ENCODE measurements at regions not wholly inside any gene's neighbourhood (a gene's known extent, or its start where the extent isn't known, plus 50 kb on each side); places are given as distances from the start of the nearest gene placed in this dataset.

- no peak for TF ChIP-seq POLR2AphosphoS5 (IDR thresholded peaks at IDR 0.05)
- TF ChIP-seq CTCF (IDR thresholded peaks at IDR 0.05): no peak
- TF ChIP-seq EP300 (IDR thresholded peaks at IDR 0.05): no peak
- TF ChIP-seq POLR2A (IDR thresholded peaks at IDR 0.05; ENCODE audit: low read depth): no peak
- H3K9me3 ChIP-seq: no peaks in the 10 kb centered on the region
- intact Hi-C loops (cut with DNase I): no loop called here
- 44% methylated on average over 1 of the region's 1 CpG for WGBS
- H3K4me1 ChIP-seq: no peaks in the 10 kb centered on the region
- no peaks in the 10 kb centered on the region for H3K27me3 ChIP-seq
- no peak for DNase-seq (ENCODE audit: extremely low spot score)
- no peaks in the 10 kb centered on the region for H3K36me3 ChIP-seq
- H3K4me3 ChIP-seq: no peak overlapping the region
- no peak overlapping the region for H3K27ac ChIP-seq (replicated peaks in 1 of 4)
Observed at GRCh38 chr4:27534488-27534887, 673.8 kb downstream of the STIM2 start.

GRCh38 chr4:27568236-27568951 lies 707.8 kb downstream of the STIM2 start:
- no peak for DNase-seq (ENCODE audit: extremely low spot score)
- intact Hi-C loops (cut with DNase I): no loop called here
- WGBS: 93% methylated on average over 11 of the region's 11 CpGs
- H3K27ac ChIP-seq (replicated peaks in 1 of 4): no peak overlapping the region
- no peaks in the 10 kb centered on the region for H3K36me3 ChIP-seq
- H3K4me3 ChIP-seq: no peak overlapping the region
- H3K27me3 ChIP-seq: no peaks in the 10 kb centered on the region
- TF ChIP-seq EP300 (IDR thresholded peaks at IDR 0.05) (no peak), POLR2A (IDR thresholded peaks at IDR 0.05; ENCODE audit: low read depth) (no peak), CTCF (IDR thresholded peaks at IDR 0.05) (no peak), POLR2AphosphoS5 (IDR thresholded peaks at IDR 0.05) (no peak)
- no peaks in the 10 kb centered on the region for H3K9me3 ChIP-seq
- no peaks in the 10 kb centered on the region for H3K4me1 ChIP-seq

GRCh38 chr4:27568952-27569319 lies 708.3 kb downstream of the STIM2 start:
- no peaks in the 10 kb centered on the region for H3K9me3 ChIP-seq
- no peaks in the 10 kb centered on the region for H3K36me3 ChIP-seq
- H3K4me3 ChIP-seq: no peak overlapping the region
- intact Hi-C loops (cut with DNase I): no loop called here
- H3K27me3 ChIP-seq: no peaks in the 10 kb centered on the region
- no peak for TF ChIP-seq POLR2A (IDR thresholded peaks at IDR 0.05; ENCODE audit: low read depth)
- no peak for TF ChIP-seq EP300 (IDR thresholded peaks at IDR 0.05)
- no peak for TF ChIP-seq POLR2AphosphoS5 (IDR thresholded peaks at IDR 0.05)
- TF ChIP-seq CTCF (IDR thresholded peaks at IDR 0.05): no peak
- no peaks in the 10 kb centered on the region for H3K4me1 ChIP-seq
- H3K27ac ChIP-seq (replicated peaks in 1 of 4): no peak overlapping the region
- no peak for DNase-seq (ENCODE audit: extremely low spot score)
- WGBS: 83% methylated on average over 2 of the region's 2 CpGs

- Histone ChIP-seq H3K36me3 (no peaks in the 10 kb centered on the region), H3K4me1 (no peaks in the 10 kb centered on the region), H3K4me3 (no peak overlapping the region), H3K9me3 (peaks cover 0 to 4% (median 0%) of the 10 kb centered on the region in 4 donors), H3K27ac (replicated peaks in 1 of 4) (no peak overlapping the region), H3K27me3 (no peaks in the 10 kb centered on the region)
- intact Hi-C loops (cut with DNase I): no loop called here
- no peak for DNase-seq (ENCODE audit: extremely low spot score)
- WGBS: 87% methylated on average over 5 of the region's 5 CpGs
- TF ChIP-seq POLR2AphosphoS5 (IDR thresholded peaks at IDR 0.05) (no peak), CTCF (IDR thresholded peaks at IDR 0.05) (no peak), EP300 (IDR thresholded peaks at IDR 0.05) (no peak), POLR2A (IDR thresholded peaks at IDR 0.05; ENCODE audit: low read depth) (no peak)
Observed at GRCh38 chr4:27574743-27575142, 714.1 kb downstream of the STIM2 start.

GRCh38 chr4:27577951-27578350 lies 717.3 kb downstream of the STIM2 start:
- Histone ChIP-seq H3K4me1 (no peaks in the 10 kb centered on the region), H3K27me3 (no peaks in the 10 kb centered on the region), H3K36me3 (no peaks in the 10 kb centered on the region), H3K9me3 (peaks cover 0 to 4% (median 0%) of the 10 kb centered on the region in 4 donors), H3K27ac (replicated peaks in 1 of 4) (no peak overlapping the region), H3K4me3 (no peak overlapping the region)
- no peak for TF ChIP-seq CTCF (IDR thresholded peaks at IDR 0.05)
- no peak for TF ChIP-seq EP300 (IDR thresholded peaks at IDR 0.05)
- no peak for TF ChIP-seq POLR2AphosphoS5 (IDR thresholded peaks at IDR 0.05)
- TF ChIP-seq POLR2A (IDR thresholded peaks at IDR 0.05; ENCODE audit: low read depth): no peak
- WGBS: 92% methylated on average over 2 of the region's 2 CpGs
- no peak for DNase-seq (ENCODE audit: extremely low spot score)
- intact Hi-C loops (cut with DNase I): no loop called here

All from esophagus muscularis mucosa (tissue), 4 donors.